Tibial artery (tissue), 4 donors: ENCODE measurements at regions not wholly inside any gene's neighbourhood (a gene's known extent, or its start where the extent isn't known, plus 50 kb on each side); places are given as distances from the start of the nearest gene placed in this dataset.
A peak's percentile ranks its signal among the peaks of the same experiment; 100 is the strongest.

ENCODE experiments used
- DNase-seq, 2 donors: peaks; one replicate each; pipeline ENCODE4 v3.0.0-alpha.2; 2019
- H3K27ac ChIP-seq, 2 donors: fragments of 200-600 bp; sonication (generic) in 1 of 2; 1 replicate in 1 of 2; 2 replicates in 1 of 2; pipeline ENCODE4 v1.5.1; 2018 to 2019; ENCODE audit warnings: mild to moderate bottlenecking in 1 of 2
- H3K27me3 ChIP-seq, 2 donors: fragments of 200-600 bp; sonication (generic) in 1 of 2; one replicate each; pipeline versions ENCODE4 v1.5.1 to v1.6.0; 2016 to 2019
- H3K36me3 ChIP-seq, 3 donors: fragments of 200-600 bp; sonication (generic) in 2 of 3; one replicate each; pipeline ENCODE4 v1.5.1; 2016 to 2019; ENCODE audit warnings: mild to moderate bottlenecking in 2 of 3
- H3K4me1 ChIP-seq, 4 donors: fragments of 200-600 bp; sonication (generic) in 2 of 4; 1 replicate in 3 of 4; 2 replicates in 1 of 4; pipeline ENCODE4 v1.5.1; 2016 to 2019
- H3K4me3 ChIP-seq, 2 donors: fragments of 200-600 bp; sonication (generic) in 1 of 2; 1 replicate in 1 of 2; 2 replicates in 1 of 2; pipeline ENCODE4 v1.5.1; 2018 to 2019; ENCODE audit warnings: mild to moderate bottlenecking in 2 of 2
- H3K9me3 ChIP-seq, 3 donors: fragments of 200-600 bp; sonication (generic) in 1 of 3; one replicate each; pipeline ENCODE4 v1.5.1; 2016 to 2019
- intact Hi-C: fragments of 100-400 bp; cut with DNase I; formaldehyde crosslinking; loops from one replicate; pipeline ENCODE4 v1.15.0; 2023; ENCODE audit warnings: low total_unique reads
- TF ChIP-seq, protein P1 (sequence below), 2 experiments: fragments of 200-600 bp in 1 of 2; fragments of 450-650 bp in 1 of 2; IDR thresholded peaks; one replicate each; pipeline ENCODE4 v1.5.1; 2017 to 2019; ENCODE audit warnings: antibody characterized with exemption in 2 of 2, mild to moderate bottlenecking in 1 of 2, moderate library complexity in 1 of 2

DNA sequence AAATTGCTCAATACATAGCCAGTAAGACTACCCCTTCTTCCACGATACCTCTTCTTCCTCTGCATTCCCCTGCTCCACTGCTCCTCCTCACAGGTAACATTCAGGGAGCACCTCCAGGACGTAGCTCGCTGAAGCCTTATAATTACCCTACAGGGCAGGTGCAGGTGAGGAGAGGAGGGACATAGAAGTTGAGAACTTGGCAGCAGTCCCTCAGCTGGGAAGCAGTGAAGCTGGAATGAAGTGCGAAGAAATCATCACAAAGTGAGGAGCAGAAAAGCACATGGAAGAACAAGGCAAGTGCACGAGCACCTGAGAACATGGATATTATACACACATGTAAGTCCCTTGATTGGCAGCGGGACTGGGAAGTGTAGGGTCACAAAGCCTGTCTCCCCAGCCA, 118.2 kb downstream of the HSD17B3 start:
- TF ChIP-seq, protein P1, sequence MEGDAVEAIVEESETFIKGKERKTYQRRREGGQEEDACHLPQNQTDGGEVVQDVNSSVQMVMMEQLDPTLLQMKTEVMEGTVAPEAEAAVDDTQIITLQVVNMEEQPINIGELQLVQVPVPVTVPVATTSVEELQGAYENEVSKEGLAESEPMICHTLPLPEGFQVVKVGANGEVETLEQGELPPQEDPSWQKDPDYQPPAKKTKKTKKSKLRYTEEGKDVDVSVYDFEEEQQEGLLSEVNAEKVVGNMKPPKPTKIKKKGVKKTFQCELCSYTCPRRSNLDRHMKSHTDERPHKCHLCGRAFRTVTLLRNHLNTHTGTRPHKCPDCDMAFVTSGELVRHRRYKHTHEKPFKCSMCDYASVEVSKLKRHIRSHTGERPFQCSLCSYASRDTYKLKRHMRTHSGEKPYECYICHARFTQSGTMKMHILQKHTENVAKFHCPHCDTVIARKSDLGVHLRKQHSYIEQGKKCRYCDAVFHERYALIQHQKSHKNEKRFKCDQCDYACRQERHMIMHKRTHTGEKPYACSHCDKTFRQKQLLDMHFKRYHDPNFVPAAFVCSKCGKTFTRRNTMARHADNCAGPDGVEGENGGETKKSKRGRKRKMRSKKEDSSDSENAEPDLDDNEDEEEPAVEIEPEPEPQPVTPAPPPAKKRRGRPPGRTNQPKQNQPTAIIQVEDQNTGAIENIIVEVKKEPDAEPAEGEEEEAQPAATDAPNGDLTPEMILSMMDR (IDR thresholded peaks at IDR 0.05): no peak
- H3K27me3 ChIP-seq: peaks cover 0 to 21% of the 10 kb centered on the region in 2 donors
- peaks cover 0 to 6% (median 3%) of the 10 kb centered on the region in 3 donors for H3K9me3 ChIP-seq
- DNase-seq: no peak
- no peak overlapping the region for H3K4me3 ChIP-seq
- H3K36me3 ChIP-seq: no peaks in the 10 kb centered on the region
- intact Hi-C loops: no loop called here
- peaks cover 0 to 12% (median 7%) of the 10 kb centered on the region in 4 donors for H3K4me1 ChIP-seq
- H3K27ac ChIP-seq: no peak overlapping the region

- Histone ChIP-seq H3K4me3 (no peak overlapping the region), H3K36me3 (no peaks in the 10 kb centered on the region), H3K4me1 (peaks cover 0 to 16% (median 13%) of the 10 kb centered on the region in 4 donors), H3K27me3 (peaks cover 0 to 17% of the 10 kb centered on the region in 2 donors), H3K27ac (no peak overlapping the region), H3K9me3 (no peaks in the 10 kb centered on the region)
- intact Hi-C loops: no loop called here
- TF ChIP-seq, protein P1 (IDR thresholded peaks at IDR 0.05): no peak
- no peak for DNase-seq
These were observed 123.8 kb downstream of the HSD17B3 start for GRCh38 chr9:96178153-96178552.

- Histone ChIP-seq H3K27ac (no peak overlapping the region), H3K27me3 (peaks cover 0 to 17% of the 10 kb centered on the region in 2 donors), H3K9me3 (no peaks in the 10 kb centered on the region), H3K36me3 (no peaks in the 10 kb centered on the region), H3K4me1 (peaks cover 0 to 16% (median 13%) of the 10 kb centered on the region in 4 donors), H3K4me3 (peak overlapping the region in 1 of 2 donors; percentile 1)
- no peak for DNase-seq
- intact Hi-C loops: no loop called here
- TF ChIP-seq, protein P1 (IDR thresholded peaks at IDR 0.05): no peak
These were observed 124.3 kb downstream of the HSD17B3 start for GRCh38 chr9:96177719-96178028.

GRCh38 chr9:96177005-96177718, 124.8 kb downstream of the HSD17B3 start:
- no peaks in the 10 kb centered on the region for H3K9me3 ChIP-seq
- H3K27me3 ChIP-seq: peaks cover 0 to 17% of the 10 kb centered on the region in 2 donors
- H3K36me3 ChIP-seq: no peaks in the 10 kb centered on the region
- H3K4me3 ChIP-seq: peak overlapping the region in 1 of 2 donors; percentile 1
- peak in 1 of 2 donors; percentile 33 for DNase-seq
- H3K4me1 ChIP-seq: peaks cover 0 to 16% (median 13%) of the 10 kb centered on the region in 4 donors
- TF ChIP-seq, protein P1 (IDR thresholded peaks at IDR 0.05): no peak
- H3K27ac ChIP-seq: peak overlapping the region in 1 of 2 donors; percentile 8
- intact Hi-C loops: no loop called here

DNA sequence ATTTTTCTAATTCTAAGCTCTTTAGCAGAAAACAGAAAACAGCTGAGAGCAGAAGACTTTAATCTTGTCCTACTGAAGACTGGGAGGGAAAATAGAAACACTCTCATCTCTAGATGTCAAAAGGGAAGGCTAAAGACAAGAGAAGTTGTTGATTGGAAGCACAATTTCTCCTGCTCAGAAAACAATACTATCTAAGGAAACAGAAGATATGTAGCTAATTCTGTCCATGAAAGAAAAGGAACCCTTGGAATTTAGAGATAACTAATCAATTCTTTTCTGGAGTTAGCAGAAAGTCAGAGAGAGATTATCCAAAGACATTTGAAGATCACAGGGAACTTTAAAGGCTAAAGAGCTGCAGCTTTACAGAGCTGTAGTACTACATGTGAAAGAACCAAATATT, 126.2 kb downstream of the HSD17B3 start:
- intact Hi-C loops: no loop called here
- TF ChIP-seq, protein P1 (IDR thresholded peaks at IDR 0.05): no peak

More for the DNA sequence above, 126.2 kb downstream of the HSD17B3 start:
- Histone ChIP-seq H3K27me3 (peaks cover 0 to 9% of the 10 kb centered on the region in 2 donors), H3K36me3 (no peaks in the 10 kb centered on the region), H3K4me1 (peaks cover 0 to 16% (median 13%) of the 10 kb centered on the region in 4 donors), H3K9me3 (no peaks in the 10 kb centered on the region), H3K4me3 (no peak overlapping the region), H3K27ac (no peak overlapping the region)
- DNase-seq: no peak
